K562 (cell line): ENCODE measurements at regions not wholly inside any gene's neighbourhood (a gene's known extent, or its start where the extent isn't known, plus 50 kb on each side); places are given as distances from the start of the nearest gene placed in this dataset.

Experiments
- ATAC-seq: fragments of 200-7000 bp; cut with Tn5 transposase; 3 replicates; pipeline ENCODE4 v1.9.1; 2020; ENCODE audit warnings: moderate library complexity
- BruUV-seq: library from RNA; stranded (reverse); fragments of 400-500 nt; replicated peaks from 2 replicates; lab custom pipeline; 2021; lab: Mats Ljungman, UMichigan
- CTCF ChIA-PET: fragments of 300-600 bp; formaldehyde crosslinking; extraction: SDS; loops from one replicate; lab custom pipeline; 2021; ENCODE audit warnings: low intra/inter-chr PET ratio; lab: Yijun Ruan, JAX
- POLR2A ChIA-PET: fragments of 300-600, 350-650 bp; sonication (Branson Sonifier 250); formaldehyde crosslinking; extraction: SDS; loops from one replicate; lab custom pipeline; 2021; ENCODE audit warnings: antibody characterized with exemption, inconsistent platforms; lab: Yijun Ruan, JAX
- DNase-seq, 4 experiments: peaks; one replicate each; pipeline versions ENCODE4 v3.0.0 to v3.0.0-alpha.2; 2011 to 2018; ENCODE audit warnings: low spot score in 3 of 4, mixed read lengths in 3 of 4; ENCODE audit errors: extremely low read depth in 1 of 4
- FAIRE-seq: peaks from 2 replicates; lab custom pipeline; 2011; peaks lifted over from hg19 to GRCh38; lab: Jason Lieb, UNC
- H2AFZ ChIP-seq: 2 replicates; pipeline ENCODE4 v1.6.0; 2011; ENCODE audit warnings: low read depth, low read length, control low read depth, inconsistent platforms
- H3K27ac ChIP-seq: fragments of 200-600 bp; 3 replicates; pipeline ENCODE4 v1.8.0; 2011; ENCODE audit warnings: low read depth, mild to moderate bottlenecking, control low read depth, inconsistent platforms, low read length, moderate library complexity, mixed read lengths; ENCODE audit errors: extremely low read depth
- H3K27me3 ChIP-seq, 2 experiments: fragments of 300-600 bp in 1 of 2; 2 replicates in 1 of 2; 3 replicates in 1 of 2; pipeline versions ENCODE4 v1.6.0 to v1.8.0; 2011; ENCODE audit warnings: inconsistent platforms in 2 of 2, low read length in 2 of 2, mild to moderate bottlenecking in 1 of 2, mixed read lengths in 1 of 2, moderate library complexity in 1 of 2; ENCODE audit not compliant: control insufficient read depth in 2 of 2, insufficient read depth in 2 of 2
- H3K36me3 ChIP-seq: fragments of 300-600 bp; 3 replicates; pipeline ENCODE4 v1.8.0; 2011; ENCODE audit warnings: mild to moderate bottlenecking, low read length, inconsistent platforms; ENCODE audit not compliant: control insufficient read depth, insufficient read depth
- H3K4me1 ChIP-seq, 2 experiments: fragments of 200-600 bp in 1 of 2; replicated peaks in 1 of 2; 2 replicates in 1 of 2; 3 replicates in 1 of 2; pipeline versions ENCODE4 v1.5.1 to v1.8.0; 2011; ENCODE audit warnings: inconsistent platforms in 2 of 2, low read length in 2 of 2, mild to moderate bottlenecking in 1 of 2, mixed read lengths in 1 of 2, moderate library complexity in 1 of 2; ENCODE audit not compliant: control insufficient read depth in 2 of 2, insufficient read depth in 2 of 2
- H3K4me2 ChIP-seq: 2 replicates; pipeline ENCODE4 v1.6.1; 2011; ENCODE audit warnings: low read length, control low read depth, inconsistent platforms, mixed read lengths; ENCODE audit not compliant: insufficient read depth
- H3K4me3 ChIP-seq: fragments of 200-600 bp; sonication (generic), shearing (Covaris generic); 2 replicates; pipeline ENCODE4 v1.5.1; 2016; ENCODE audit warnings: control low read depth, inconsistent platforms
- H3K79me2 ChIP-seq: fragments of 200-600 bp; 3 replicates; pipeline ENCODE4 v1.8.0; 2011; ENCODE audit warnings: low read length, inconsistent platforms; ENCODE audit not compliant: control insufficient read depth, insufficient read depth
- H3K9ac ChIP-seq, 2 experiments: 2 replicates each; pipeline versions ENCODE4 v1.6.0 to v1.6.1; 2011; ENCODE audit warnings: low read depth in 2 of 2, low read length in 2 of 2, control low read depth in 1 of 2, inconsistent platforms in 1 of 2, mild to moderate bottlenecking in 1 of 2, mixed read lengths in 1 of 2; ENCODE audit not compliant: insufficient read depth in 1 of 2
- H3K9me1 ChIP-seq: one replicate; pipeline ENCODE4 v1.6.0; 2011; ENCODE audit warnings: inconsistent platforms, mild to moderate bottlenecking, low read length, moderate library complexity; ENCODE audit not compliant: control insufficient read depth, insufficient read depth
- H3K9me3 ChIP-seq: replicated peaks from 2 replicates; pipeline ENCODE4 v1.5.1; 2011; ENCODE audit warnings: low read depth, low read length, inconsistent platforms; ENCODE audit not compliant: control insufficient read depth, insufficient read depth
- H4K20me1 ChIP-seq: replicated peaks from 2 replicates; pipeline ENCODE4 v1.6.1; 2011; ENCODE audit warnings: low read length, inconsistent platforms, mixed read lengths; ENCODE audit not compliant: control insufficient read depth, insufficient read depth
- AFF4 ChIP-seq: sonication (generic); formaldehyde crosslinking; IDR thresholded peaks from 2 replicates; pipeline ENCODE4 v1.8.0; 2023; ENCODE audit warnings: mild to moderate bottlenecking, missing genetic modification reagents
- ATF4 ChIP-seq: fragments of 450-650 bp; formaldehyde crosslinking; IDR thresholded peaks from 2 replicates; pipeline ENCODE4 v1.4.0; 2022; ENCODE audit warnings: mild to moderate bottlenecking, moderate library complexity
- CBFA2T2 ChIP-seq: fragments of 450-650 bp; conservative IDR thresholded peaks from 2 replicates; pipeline ENCODE4 v1.6.1; 2017; ENCODE audit warnings: mild to moderate bottlenecking
- NCOA6 ChIP-seq: fragments of 450-650 bp; IDR thresholded peaks from 2 replicates; pipeline ENCODE4 v1.6.1; 2017; ENCODE audit warnings: mild to moderate bottlenecking
- NFE2L1 ChIP-seq: fragments of 450-650 bp; IDR thresholded peaks from 2 replicates; pipeline ENCODE4 v1.6.1; 2016; ENCODE audit warnings: missing genetic modification characterization, low read depth, mild to moderate bottlenecking, missing compliant biosample characterization, moderate library complexity, borderline replicate concordance
- NR0B1 ChIP-seq: fragments of 450-650 bp; IDR thresholded peaks from one replicate; pipeline ENCODE4 v1.6.1; 2018; ENCODE audit warnings: mild to moderate bottlenecking, moderate library complexity; ENCODE audit not compliant: partially characterized antibody
- OTX1 ChIP-seq: fragments of 450-650 bp; formaldehyde crosslinking; IDR thresholded peaks from 2 replicates; pipeline ENCODE4 v1.4.0; 2022; ENCODE audit warnings: mild to moderate bottlenecking
- POLR2B ChIP-seq: fragments of 450-650 bp; IDR thresholded peaks from 2 replicates; pipeline ENCODE4 v1.6.1; 2018; ENCODE audit warnings: low read depth; ENCODE audit not compliant: partially characterized antibody
- PREB ChIP-seq: sonication (generic); formaldehyde crosslinking; IDR thresholded peaks from 2 replicates; pipeline ENCODE4 v1.8.1; 2023; ENCODE audit warnings: mild to moderate bottlenecking, missing genetic modification reagents
- SP2 ChIP-seq: IDR thresholded peaks from 2 replicates; pipeline ENCODE4 v1.6.1; 2011; ENCODE audit warnings: mild to moderate bottlenecking, low read depth, low read length, moderate library complexity; ENCODE audit not compliant: poor library complexity, severe bottlenecking; ENCODE audit errors: extremely low read depth
- TARDBP ChIP-seq: fragments of 450-650 bp; IDR thresholded peaks from 2 replicates; pipeline ENCODE4 v1.6.1; 2016
- TCFL5 ChIP-seq: fragments of 250-450 bp; sonication (Bioruptor Pico); conservative IDR thresholded peaks from 2 replicates; pipeline ENCODE4 v1.6.1; 2021; ENCODE audit warnings: mild to moderate bottlenecking, moderate library complexity, matching md5 sums
- TEAD4 ChIP-seq, 2 experiments: sonication (generic) in 1 of 2; formaldehyde crosslinking in 1 of 2; IDR thresholded peaks; 2 replicates each; pipeline versions ENCODE4 v1.6.1 to v1.8.0; 2012 to 2022; ENCODE audit warnings: borderline replicate concordance in 1 of 2, inconsistent platforms in 1 of 2, low read length in 1 of 2, mild to moderate bottlenecking in 1 of 2, missing genetic modification reagents in 1 of 2
- ZNF274 ChIP-seq: IDR thresholded peaks from 2 replicates; pipeline ENCODE4 v1.6.1; 2011; ENCODE audit warnings: low read depth, mild to moderate bottlenecking, low read length, moderate library complexity, borderline replicate concordance
- ZSCAN29 ChIP-seq: fragments of 450-650 bp; IDR thresholded peaks from 2 replicates; pipeline ENCODE4 v1.6.1; 2017
- WGBS: fragments of 100-300 bp; shearing (Covaris generic); methylation state at CpG from one replicate; pipeline ENCODE4 v1.1.6; 2016; ENCODE audit warnings: low coverage, mixed read lengths; ENCODE audit not compliant: insufficient coverage; ENCODE audit errors: missing lambda C conversion rate; 5-methylcytosine and 5-hydroxymethylcytosine counted together
- in situ Hi-C: fragments of 300-500 bp; cut with MboI; formaldehyde crosslinking; loops from 4 replicates; pipeline ENCODE4 v1.15.0; 2018; ENCODE audit warnings: inconsistent platforms, mixed read lengths
- intact Hi-C: fragments of 100-400 bp; cut with micrococcal nuclease; formaldehyde crosslinking; loops from 2 replicates; pipeline ENCODE4 v1.14.2; 2022

- TF ChIP-seq SP2: no peak
- no peak for TF ChIP-seq ZSCAN29
- no peak for TF ChIP-seq ZNF274
- TF ChIP-seq TCFL5 (CRISPR knock-in tag): no peak
- TF ChIP-seq NR0B1: no peak
- TF ChIP-seq NCOA6: no peak
These were observed 100.2 kb downstream of the CYRIA start (continued) for GRCh38 chr2:16565481-16565880.

- CTCF ChIA-PET: no interaction called here
- BruUV-seq: no TSS peak
- no peak for ATAC-seq
- Histone ChIP-seq H3K4me3 (no peak overlapping the region), H3K9ac (no peak overlapping the region), H3K27ac (no peak overlapping the region), H3K36me3 (no peaks in the 10 kb centered on the region), H3K9me1 (no peaks in the 10 kb centered on the region), H3K79me2 (no peaks in the 10 kb centered on the region), H2AFZ (no peak overlapping the region), H3K9me3 (no peaks in the 10 kb centered on the region), H4K20me1 (no peaks in the 10 kb centered on the region), H3K27me3 (no peaks in the 10 kb centered on the region), H3K4me2 (no peak overlapping the region), H3K4me1 (no peaks in the 10 kb centered on the region)
- in situ Hi-C loops (no loop called here), intact Hi-C loops (no loop called here)
- POLR2A ChIA-PET: no interaction called here
- WGBS: 0% methylated on average over 3 of the region's 3 CpGs
- FAIRE-seq: no peak
- no peak for DNase-seq
- no peak for TF ChIP-seq ATF4 (CRISPR knock-in tag)
- no peak for TF ChIP-seq OTX1
- no peak for TF ChIP-seq TEAD4 (IDR thresholded peaks at IDR 0.05; ENCODE audit: low read length)
- TF ChIP-seq TEAD4 (CRISPR knock-in tag; IDR thresholded peaks at IDR 0.05; ENCODE audit: borderline replicate concordance): no peak
- TF ChIP-seq PREB (CRISPR knock-in tag): no peak
- no peak for TF ChIP-seq AFF4 (CRISPR knock-in tag)
- no peak for TF ChIP-seq NFE2L1 (tag)
- no peak for TF ChIP-seq TARDBP
- TF ChIP-seq CBFA2T2: no peak
- TF ChIP-seq POLR2B: no peak
These were observed 104.0 kb downstream of the CYRIA start for GRCh38 chr2:16561676-16562075.
